PFSK-1 (cell line): ENCODE measurements at regions not wholly inside any gene's neighbourhood (a gene's known extent, or its start where the extent isn't known, plus 50 kb on each side); places are given as distances from the start of the nearest gene placed in this dataset.

Source experiments
- FOXP2 ChIP-seq: optimal IDR thresholded peaks from 2 replicates; pipeline ENCODE3; 2011; ENCODE audit warnings: borderline replicate concordance, control low read depth, inconsistent platforms; ENCODE audit not compliant: insufficient read depth; ENCODE audit errors: extremely low read length, extremely low read depth
- POLR2AphosphoS5 ChIP-seq: IDR thresholded peaks from 2 replicates; pipeline ENCODE4 v1.6.1; 2012; ENCODE audit warnings: low read depth, mild to moderate bottlenecking, control low read depth, low read length, moderate library complexity
- SIN3A ChIP-seq: IDR thresholded peaks from 2 replicates; pipeline ENCODE4 v1.6.1; 2012; ENCODE audit warnings: mild to moderate bottlenecking, low read length, moderate library complexity, borderline replicate concordance; ENCODE audit not compliant: insufficient read depth
- TAF1 ChIP-seq: IDR thresholded peaks from 2 replicates; pipeline ENCODE4 v1.6.1; 2012; ENCODE audit warnings: low read length, control low read depth, borderline replicate concordance; ENCODE audit not compliant: insufficient read depth
- TF ChIP-seq, protein P1 (sequence below), 2 experiments: IDR thresholded peaks; 2 replicates each; pipeline versions ENCODE4 v1.6.1 to v1.8.0; 2011 to 2012; ENCODE audit warnings: low read depth in 2 of 2, low read length in 2 of 2, control low read depth in 1 of 2, inconsistent platforms in 1 of 2, mild to moderate bottlenecking in 1 of 2, moderate library complexity in 1 of 2; ENCODE audit not compliant: insufficient read depth in 1 of 2

DNA sequence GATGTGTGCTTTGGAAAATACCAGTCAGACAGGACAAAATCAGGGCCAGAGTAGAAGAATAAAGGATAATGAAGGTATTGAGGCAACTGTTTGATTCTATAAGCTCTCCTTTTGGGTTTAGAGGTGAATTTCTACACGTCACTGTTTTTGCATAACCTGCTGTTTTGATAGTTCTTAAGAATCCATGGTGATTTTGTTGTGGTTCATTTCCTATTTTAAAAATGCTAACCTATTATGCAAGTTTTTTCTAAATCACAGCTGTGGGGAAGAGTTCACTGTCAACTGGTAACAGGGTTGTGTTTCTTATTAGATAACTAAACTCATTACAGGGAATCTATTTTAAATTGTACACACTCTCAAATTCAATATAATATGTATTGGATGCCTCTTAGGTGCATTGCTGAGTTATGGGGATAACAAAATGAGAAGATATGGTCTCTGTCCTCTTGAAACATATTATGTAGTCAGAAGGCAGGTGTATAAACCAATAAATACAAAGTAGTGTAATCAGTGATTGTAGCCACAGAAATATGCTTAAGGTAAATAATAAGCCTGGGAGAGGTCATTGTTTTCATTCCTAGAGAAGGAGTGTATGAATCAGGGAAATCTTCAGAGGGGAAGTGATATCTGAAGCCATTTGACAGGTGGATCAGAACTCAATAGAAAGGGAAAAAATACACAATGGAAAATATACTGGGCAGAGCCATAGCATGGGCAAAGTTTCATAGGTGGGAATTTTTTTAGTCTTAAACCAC is 192.5 kb downstream of the FAT3 start:
- no peak for TF ChIP-seq FOXP2
- TF ChIP-seq, protein P1, sequence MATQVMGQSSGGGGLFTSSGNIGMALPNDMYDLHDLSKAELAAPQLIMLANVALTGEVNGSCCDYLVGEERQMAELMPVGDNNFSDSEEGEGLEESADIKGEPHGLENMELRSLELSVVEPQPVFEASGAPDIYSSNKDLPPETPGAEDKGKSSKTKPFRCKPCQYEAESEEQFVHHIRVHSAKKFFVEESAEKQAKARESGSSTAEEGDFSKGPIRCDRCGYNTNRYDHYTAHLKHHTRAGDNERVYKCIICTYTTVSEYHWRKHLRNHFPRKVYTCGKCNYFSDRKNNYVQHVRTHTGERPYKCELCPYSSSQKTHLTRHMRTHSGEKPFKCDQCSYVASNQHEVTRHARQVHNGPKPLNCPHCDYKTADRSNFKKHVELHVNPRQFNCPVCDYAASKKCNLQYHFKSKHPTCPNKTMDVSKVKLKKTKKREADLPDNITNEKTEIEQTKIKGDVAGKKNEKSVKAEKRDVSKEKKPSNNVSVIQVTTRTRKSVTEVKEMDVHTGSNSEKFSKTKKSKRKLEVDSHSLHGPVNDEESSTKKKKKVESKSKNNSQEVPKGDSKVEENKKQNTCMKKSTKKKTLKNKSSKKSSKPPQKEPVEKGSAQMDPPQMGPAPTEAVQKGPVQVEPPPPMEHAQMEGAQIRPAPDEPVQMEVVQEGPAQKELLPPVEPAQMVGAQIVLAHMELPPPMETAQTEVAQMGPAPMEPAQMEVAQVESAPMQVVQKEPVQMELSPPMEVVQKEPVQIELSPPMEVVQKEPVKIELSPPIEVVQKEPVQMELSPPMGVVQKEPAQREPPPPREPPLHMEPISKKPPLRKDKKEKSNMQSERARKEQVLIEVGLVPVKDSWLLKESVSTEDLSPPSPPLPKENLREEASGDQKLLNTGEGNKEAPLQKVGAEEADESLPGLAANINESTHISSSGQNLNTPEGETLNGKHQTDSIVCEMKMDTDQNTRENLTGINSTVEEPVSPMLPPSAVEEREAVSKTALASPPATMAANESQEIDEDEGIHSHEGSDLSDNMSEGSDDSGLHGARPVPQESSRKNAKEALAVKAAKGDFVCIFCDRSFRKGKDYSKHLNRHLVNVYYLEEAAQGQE (IDR thresholded peaks at IDR 0.05; ENCODE audit: insufficient read depth in 1 of 2, low read depth in 2 of 2, low read length in 2 of 2) = no peak
- TF ChIP-seq SIN3A = no peak
- no peak for TF ChIP-seq TAF1
- TF ChIP-seq POLR2AphosphoS5 = no peak

DNA sequence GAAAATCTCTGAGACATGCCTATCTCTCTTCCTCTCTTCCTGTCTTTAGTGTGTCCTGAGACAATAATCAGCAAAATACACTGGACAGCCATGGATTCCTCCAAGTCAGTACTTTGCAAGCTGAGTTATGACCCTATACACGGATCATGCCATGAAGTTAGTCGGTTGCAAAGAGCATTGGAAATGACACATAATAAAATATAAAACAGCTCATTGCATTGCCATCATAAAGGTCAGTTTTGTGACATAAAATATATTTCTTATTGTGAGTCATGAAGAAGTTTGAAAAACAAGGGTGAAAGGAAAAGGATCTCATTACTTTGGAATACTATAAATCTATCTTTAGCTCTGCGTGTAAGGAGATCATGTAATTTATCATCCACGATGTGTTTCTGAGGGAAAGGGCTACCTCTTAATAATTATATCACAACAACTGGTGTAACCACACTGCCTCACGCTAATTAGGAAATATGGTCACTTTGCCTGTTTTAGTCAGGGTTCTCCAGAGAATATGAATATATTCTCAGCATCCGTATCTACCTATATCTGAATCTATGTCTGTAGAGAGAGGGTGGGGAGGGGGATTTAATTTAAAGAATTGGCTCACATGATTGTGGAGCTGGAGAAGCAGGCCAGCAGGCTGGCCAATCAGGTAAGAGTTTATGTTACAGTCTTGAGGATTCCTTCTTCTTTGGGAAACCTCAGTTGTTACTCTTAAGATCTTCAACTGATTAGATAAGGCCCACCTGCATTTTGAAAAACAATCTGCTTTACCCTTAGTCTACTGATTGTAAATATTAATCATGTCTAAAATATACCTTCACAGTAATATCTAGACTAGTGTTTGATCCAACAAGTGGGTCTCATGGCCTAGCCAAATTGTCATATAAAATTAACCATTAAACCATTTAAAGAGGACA is 198.8 kb downstream of the FAT3 start:
- TF ChIP-seq POLR2AphosphoS5 (no peak), TAF1 (no peak)

GRCh38 chr11:92424281-92424680 is 199.7 kb downstream of the FAT3 start:
- TF ChIP-seq POLR2AphosphoS5 (no peak), FOXP2 (no peak), TAF1 (no peak), SIN3A (no peak)

GRCh38 chr11:92425127-92425526 is 200.5 kb downstream of the FAT3 start:
- TF ChIP-seq FOXP2 = no peak
- no peak for TF ChIP-seq POLR2AphosphoS5
- no peak for TF ChIP-seq TAF1
- TF ChIP-seq, protein P1 (IDR thresholded peaks at IDR 0.05; ENCODE audit: insufficient read depth in 1 of 2, low read depth in 2 of 2, low read length in 2 of 2) = no peak
- TF ChIP-seq SIN3A = no peak

DNA sequence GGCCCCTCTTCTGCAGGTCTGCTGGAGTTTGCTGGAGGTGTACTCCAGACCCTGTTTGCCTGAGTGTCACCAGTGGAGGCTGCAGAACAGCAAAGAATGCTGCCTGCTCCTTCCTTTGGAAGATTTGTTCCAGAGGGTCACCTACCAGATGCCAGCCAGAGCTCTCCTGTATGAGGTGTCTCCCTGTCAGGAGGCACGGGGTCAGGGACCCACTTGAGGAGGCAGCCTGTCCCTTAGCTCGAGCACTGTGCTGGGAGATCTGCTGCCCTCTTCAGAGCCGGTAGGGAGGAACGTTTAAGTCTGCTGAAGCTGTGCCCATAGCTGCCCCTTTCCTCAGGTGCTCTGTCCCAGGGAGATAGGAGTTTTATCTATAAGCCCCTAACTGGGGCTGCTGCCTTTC is 207.9 kb downstream of the FAT3 start:
- TF ChIP-seq, protein P1 (IDR thresholded peaks at IDR 0.05; ENCODE audit: insufficient read depth in 1 of 2, low read depth in 2 of 2, low read length in 2 of 2) = no peak
- TF ChIP-seq FOXP2 (no peak), POLR2AphosphoS5 (no peak), TAF1 (no peak), SIN3A (no peak)
